H7 (cell line): ENCODE measurements at regions not wholly inside any gene's neighbourhood (a gene's known extent, or its start where the extent isn't known, plus 50 kb on each side); places are given as distances from the start of the nearest gene placed in this dataset.
"Not testable (repeated sequence)": the region's sequence is repeated elsewhere in the genome, so short reads cannot be mapped to it uniquely, and the experiment has no call there.

Experiments used
- DNase-seq: peaks from one replicate; pipeline ENCODE4 v3.0.0; 2012
- H3K27me3 ChIP-seq: 2 replicates; pipeline ENCODE4 v1.6.0; 2011; ENCODE audit warnings: mild to moderate bottlenecking, low read length; ENCODE audit not compliant: control insufficient read depth, insufficient read depth
- H3K36me3 ChIP-seq: replicated peaks from 2 replicates; pipeline ENCODE4 v1.5.1; 2011; ENCODE audit warnings: low read length; ENCODE audit not compliant: control insufficient read depth, insufficient read depth
- H3K4me3 ChIP-seq: 2 replicates; pipeline ENCODE4 v1.5.1; 2011; ENCODE audit warnings: low read depth, mild to moderate bottlenecking, control low read depth, low read length, moderate library complexity; ENCODE audit not compliant: insufficient read depth

- no peak overlapping the region for H3K4me3 ChIP-seq
- peak; percentile 24 for DNase-seq
Observed at GRCh38 chr15:100764778-100765466, 114.7 kb upstream of the ALDH1A3 start.

GRCh38 chr15:100765467-100766241, 114.0 kb upstream of the ALDH1A3 start:
- no peaks in the 10 kb centered on the region for H3K27me3 ChIP-seq
- DNase-seq: peak; percentile 33
- H3K4me3 ChIP-seq: no peak overlapping the region

More at GRCh38 chr15:100764778-100765466, 114.7 kb upstream of the ALDH1A3 start:
- no peaks in the 10 kb centered on the region for H3K27me3 ChIP-seq
- H3K36me3 ChIP-seq: no peaks in the 10 kb centered on the region

GRCh38 chr15:100766243-100767000, 113.2 kb upstream of the ALDH1A3 start:
- Histone ChIP-seq H3K36me3 (no peaks in the 10 kb centered on the region), H3K27me3 (no peaks in the 10 kb centered on the region), H3K4me3 (no peak overlapping the region)
- peak; percentile 60 for DNase-seq

More at GRCh38 chr15:100765467-100766241, 114.0 kb upstream of the ALDH1A3 start:
- no peaks in the 10 kb centered on the region for H3K36me3 ChIP-seq

GRCh38 chr15:100767001-100767825, 112.4 kb upstream of the ALDH1A3 start:
- Histone ChIP-seq H3K4me3 (no peak overlapping the region), H3K36me3 (no peaks in the 10 kb centered on the region), H3K27me3 (no peaks in the 10 kb centered on the region)
- DNase-seq: peak; percentile 30

GRCh38 chr15:100768501-100768931, 111.1 kb upstream of the ALDH1A3 start:
- no peaks in the 10 kb centered on the region for H3K27me3 ChIP-seq
- H3K36me3 ChIP-seq: no peaks in the 10 kb centered on the region
- no peak overlapping the region for H3K4me3 ChIP-seq
- peak; percentile 9 for DNase-seq

GRCh38 chr15:100769043-100769974, 110.3 kb upstream of the ALDH1A3 start:
- H3K27me3 ChIP-seq: no peaks in the 10 kb centered on the region
- H3K36me3 ChIP-seq: no peaks in the 10 kb centered on the region
- no peak overlapping the region for H3K4me3 ChIP-seq
- DNase-seq: peak; percentile 26

- H3K27me3 ChIP-seq: no peaks in the 10 kb centered on the region
- no peak overlapping the region for H3K4me3 ChIP-seq
- H3K36me3 ChIP-seq: no peaks in the 10 kb centered on the region
- DNase-seq: peak; percentile 22
Observed at GRCh38 chr15:100769975-100770340, 109.7 kb upstream of the ALDH1A3 start.

- peak; percentile 21 for DNase-seq
- Histone ChIP-seq H3K36me3 (no peaks in the 10 kb centered on the region), H3K4me3 (no peak overlapping the region), H3K27me3 (no peaks in the 10 kb centered on the region)
Observed at GRCh38 chr15:100770661-100771584, 108.7 kb upstream of the ALDH1A3 start.

- Histone ChIP-seq H3K36me3 (no peaks in the 10 kb centered on the region), H3K4me3 (no peak overlapping the region), H3K27me3 (no peaks in the 10 kb centered on the region)
- peak; percentile 14 for DNase-seq
Observed at GRCh38 chr15:100771746-100772145, 107.9 kb upstream of the ALDH1A3 start.

GRCh38 chr15:100772478-100772877, 107.2 kb upstream of the ALDH1A3 start:
- DNase-seq: peak; percentile 65
- no peak overlapping the region for H3K4me3 ChIP-seq
- H3K36me3 ChIP-seq: no peaks in the 10 kb centered on the region
- no peaks in the 10 kb centered on the region for H3K27me3 ChIP-seq

GRCh38 chr15:100772892-100773520, 106.6 kb upstream of the ALDH1A3 start:
- Histone ChIP-seq H3K4me3 (no peak overlapping the region), H3K36me3 (no peaks in the 10 kb centered on the region), H3K27me3 (no peaks in the 10 kb centered on the region)
- DNase-seq: peak; percentile 15

- H3K4me3 ChIP-seq, DNase-seq, H3K27me3 ChIP-seq, H3K36me3 ChIP-seq: not testable (repeated sequence)
Observed at GRCh38 chr15:100774044-100774443, 105.6 kb upstream of the ALDH1A3 start.
